Tibial nerve (tissue), 4 donors: ENCODE measurements at regions not wholly inside any gene's neighbourhood (a gene's known extent, or its start where the extent isn't known, plus 50 kb on each side); places are given as distances from the start of the nearest gene placed in this dataset.
"Not testable (repeated sequence)": the region's sequence is repeated elsewhere in the genome, so short reads cannot be mapped to it uniquely, and the experiment has no call there.

Source experiments
- DNase-seq, 2 donors: peaks; one replicate each; pipeline ENCODE4 v3.0.0-alpha.2; 2019; ENCODE audit warnings: low spot score in 2 of 2
- H3K27ac ChIP-seq, 4 donors: fragments of 200-600 bp; sonication (generic) in 3 of 4; one replicate each; pipeline ENCODE4 v1.5.1; 2017 to 2019; ENCODE audit warnings: mild to moderate bottlenecking in 1 of 4
- H3K27me3 ChIP-seq, 2 donors: fragments of 200-600 bp; sonication (generic) in 1 of 2; one replicate each; pipeline versions ENCODE4 v1.5.1 to v1.6.0; 2017 to 2019
- H3K36me3 ChIP-seq, 3 donors: fragments of 200-600 bp; sonication (generic); one replicate each; pipeline ENCODE4 v1.5.1; 2018 to 2019
- H3K4me1 ChIP-seq, 4 donors: fragments of 200-600 bp; sonication (generic) in 3 of 4; one replicate each; pipeline ENCODE4 v1.5.1; 2017 to 2019
- H3K4me3 ChIP-seq, 4 donors: fragments of 200-600 bp; sonication (generic) in 3 of 4; one replicate each; pipeline ENCODE4 v1.5.1; 2017 to 2019; ENCODE audit warnings: mild to moderate bottlenecking in 1 of 4, moderate library complexity in 1 of 4
- H3K9me3 ChIP-seq, 4 donors: fragments of 200-600 bp; sonication (generic) in 3 of 4; one replicate each; pipeline ENCODE4 v1.5.1; 2017 to 2019
- CTCF ChIP-seq, 5 experiments: fragments of 200-600 bp in 3 of 5; fragments of 450-650 bp in 2 of 5; sonication (generic) in 3 of 5; IDR thresholded peaks; one replicate each; pipeline ENCODE4 v1.5.1; 2016 to 2019; ENCODE audit warnings: antibody characterized with exemption in 5 of 5, mild to moderate bottlenecking in 3 of 5, moderate library complexity in 2 of 5
- EP300 ChIP-seq, 2 donors: sonication (generic); formaldehyde crosslinking; IDR thresholded peaks; one replicate each; pipeline ENCODE4 v1.6.1; 2017; ENCODE audit warnings: antibody characterized with exemption in 2 of 2, mild to moderate bottlenecking in 1 of 2
- POLR2A ChIP-seq, 2 donors: fragments of 450-650 bp; IDR thresholded peaks; one replicate each; pipeline ENCODE4 v1.6.1; 2017; ENCODE audit warnings: antibody characterized with exemption in 2 of 2, mild to moderate bottlenecking in 2 of 2, moderate library complexity in 2 of 2
- WGBS, 2 donors: methylation state at CpG; one replicate each; pipeline ENCODE4 v1.1.5; 2018; 5-methylcytosine and 5-hydroxymethylcytosine counted together

GRCh38 chr6:80523010-80523409 is 416.5 kb downstream of the BCKDHB start:
- no peak for DNase-seq
- Histone ChIP-seq H3K27me3 (no peaks in the 10 kb centered on the region), H3K4me3 (peak overlapping the region in 1 of 4 donors; percentile 6), H3K4me1 (peaks cover 0 to 20% (median 8%) of the 10 kb centered on the region in 4 donors), H3K9me3 (no peaks in the 10 kb centered on the region), H3K36me3 (no peaks in the 10 kb centered on the region), H3K27ac (peak overlapping the region in 1 of 4 donors; percentile 43)
- TF ChIP-seq EP300 (IDR thresholded peaks at IDR 0.05) (no peak), POLR2A (IDR thresholded peaks at IDR 0.05) (no peak), CTCF (IDR thresholded peaks at IDR 0.05) (no peak)
- WGBS, 2 donors: 26 to 31% methylated on average over 5 of the region's 5 CpGs

GRCh38 chr6:80522576-80522975 is 416.1 kb downstream of the BCKDHB start:
- Histone ChIP-seq H3K36me3 (no peaks in the 10 kb centered on the region), H3K27me3 (no peaks in the 10 kb centered on the region), H3K27ac (peak overlapping the region in 1 of 4 donors; percentile 43), H3K9me3 (no peaks in the 10 kb centered on the region), H3K4me1 (peaks cover 0 to 16% (median 8%) of the 10 kb centered on the region in 4 donors), H3K4me3 (peak overlapping the region in 1 of 4 donors; percentile 6)
- DNase-seq: no peak
- TF ChIP-seq CTCF (IDR thresholded peaks at IDR 0.05): no peak
- no peak for TF ChIP-seq EP300 (IDR thresholded peaks at IDR 0.05)
- no peak for TF ChIP-seq POLR2A (IDR thresholded peaks at IDR 0.05)
- WGBS, 2 donors: 14 to 24% methylated on average over 4 of the region's 4 CpGs

- Histone ChIP-seq H3K27me3 (no peaks in the 10 kb centered on the region), H3K4me1 (peaks cover 0 to 16% (median 8%) of the 10 kb centered on the region in 4 donors), H3K4me3 (no peak overlapping the region), H3K9me3 (no peaks in the 10 kb centered on the region), H3K27ac (peak overlapping the region in 1 of 4 donors; percentile 21), H3K36me3 (no peaks in the 10 kb centered on the region)
- no peak for TF ChIP-seq POLR2A (IDR thresholded peaks at IDR 0.05)
- TF ChIP-seq CTCF (IDR thresholded peaks at IDR 0.05): no peak
- no peak for TF ChIP-seq EP300 (IDR thresholded peaks at IDR 0.05)
- WGBS, 2 donors: 89 to 90% methylated on average over 2 of the region's 2 CpGs
- no peak for DNase-seq
Measured at GRCh38 chr6:80519811-80520594, 413.5 kb downstream of the BCKDHB start.

GRCh38 chr6:80517525-80517924 is 411.1 kb downstream of the BCKDHB start:
- H3K27ac ChIP-seq: no peak overlapping the region
- 90% methylated on average over 2 of the region's 2 CpGs for whole genome bisulfite sequencing, 2 donors
- H3K4me3 ChIP-seq: no peak overlapping the region
- peaks cover 0 to 2% (median under 1%) of the 10 kb centered on the region in 4 donors for H3K4me1 ChIP-seq
- DNase-seq: no peak
- no peaks in the 10 kb centered on the region for H3K36me3 ChIP-seq
- TF ChIP-seq CTCF (IDR thresholded peaks at IDR 0.05): no peak
- TF ChIP-seq EP300 (IDR thresholded peaks at IDR 0.05): no peak
- no peak for TF ChIP-seq POLR2A (IDR thresholded peaks at IDR 0.05)
- no peaks in the 10 kb centered on the region for H3K27me3 ChIP-seq
- no peaks in the 10 kb centered on the region for H3K9me3 ChIP-seq

- H3K9me3 ChIP-seq, H3K4me3 ChIP-seq, H3K36me3 ChIP-seq, H3K27ac ChIP-seq, H3K27me3 ChIP-seq, DNase-seq, H3K4me1 ChIP-seq: not testable (repeated sequence)
- 86 to 97% methylated on average over 1 of the region's 1 CpG for WGBS, 2 donors
Measured at GRCh38 chr6:80510521-80510920, 404.1 kb downstream of the BCKDHB start.
